ENCODE measurements at regions not wholly inside any gene's neighbourhood (a gene's known extent, or its start where the extent isn't known, plus 50 kb on each side); places are given as distances from the start of the nearest gene placed in this dataset.

DNA sequence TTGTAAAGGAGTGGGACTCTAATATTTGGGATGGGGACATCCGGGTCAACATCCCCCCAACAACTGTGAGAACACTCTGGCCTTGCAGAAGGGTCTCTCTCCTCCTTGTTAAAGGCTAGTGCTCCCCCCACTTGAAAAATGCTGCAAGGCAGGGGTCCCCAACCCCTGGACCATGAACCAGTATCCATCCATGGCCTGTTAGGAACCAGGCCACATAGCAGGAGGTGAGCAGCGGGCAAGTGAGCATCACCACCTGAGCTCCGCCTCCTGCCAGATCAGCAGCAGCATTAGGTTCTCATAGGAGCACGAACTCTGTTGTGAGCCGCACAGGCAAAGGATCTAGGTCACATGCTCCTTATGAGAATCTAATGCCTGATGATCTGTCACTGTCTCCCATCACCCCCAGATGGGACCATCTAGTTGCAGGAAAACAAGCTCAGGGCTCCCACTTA, 243.9 kb upstream of the ID2 start:
- no peaks in the 10 kb centered on the region for H3K9me1 ChIP-seq (ENCODE audit: control insufficient read depth, insufficient read depth, low read length)
- H3K9me3 ChIP-seq (replicated peaks; ENCODE audit: control insufficient read depth, insufficient read depth, low read depth, low read length): no peaks in the 10 kb centered on the region
- ATAC-seq (no peak), FAIRE-seq (no peak), DNase-seq (ENCODE audit: extremely low read depth in 1 of 4, low spot score in 3 of 4) (no peak)
- H3K36me3 ChIP-seq (ENCODE audit: control insufficient read depth, insufficient read depth, low read length): no peaks in the 10 kb centered on the region
- 2% methylated on average over 5 of the region's 5 CpGs for WGBS (ENCODE audit: insufficient coverage, low coverage, missing lambda C conversion rate)
- TF ChIP-seq BCOR (IDR thresholded peaks at IDR 0.05) (no peak), KDM4B (IDR thresholded peaks at IDR 0.05; ENCODE audit: borderline replicate concordance in 2 of 2, low read depth in 1 of 2) (no peak), IRF1 (CRISPR knock-in tag; IDR thresholded peaks at IDR 0.05; ENCODE audit: borderline replicate concordance) (no peak)
- TF ChIP-seq, protein P1, sequence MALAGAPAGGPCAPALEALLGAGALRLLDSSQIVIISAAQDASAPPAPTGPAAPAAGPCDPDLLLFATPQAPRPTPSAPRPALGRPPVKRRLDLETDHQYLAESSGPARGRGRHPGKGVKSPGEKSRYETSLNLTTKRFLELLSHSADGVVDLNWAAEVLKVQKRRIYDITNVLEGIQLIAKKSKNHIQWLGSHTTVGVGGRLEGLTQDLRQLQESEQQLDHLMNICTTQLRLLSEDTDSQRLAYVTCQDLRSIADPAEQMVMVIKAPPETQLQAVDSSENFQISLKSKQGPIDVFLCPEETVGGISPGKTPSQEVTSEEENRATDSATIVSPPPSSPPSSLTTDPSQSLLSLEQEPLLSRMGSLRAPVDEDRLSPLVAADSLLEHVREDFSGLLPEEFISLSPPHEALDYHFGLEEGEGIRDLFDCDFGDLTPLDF (CRISPR knock-in tag; IDR thresholded peaks at IDR 0.05): no peak
- TF ChIP-seq, protein P2, sequence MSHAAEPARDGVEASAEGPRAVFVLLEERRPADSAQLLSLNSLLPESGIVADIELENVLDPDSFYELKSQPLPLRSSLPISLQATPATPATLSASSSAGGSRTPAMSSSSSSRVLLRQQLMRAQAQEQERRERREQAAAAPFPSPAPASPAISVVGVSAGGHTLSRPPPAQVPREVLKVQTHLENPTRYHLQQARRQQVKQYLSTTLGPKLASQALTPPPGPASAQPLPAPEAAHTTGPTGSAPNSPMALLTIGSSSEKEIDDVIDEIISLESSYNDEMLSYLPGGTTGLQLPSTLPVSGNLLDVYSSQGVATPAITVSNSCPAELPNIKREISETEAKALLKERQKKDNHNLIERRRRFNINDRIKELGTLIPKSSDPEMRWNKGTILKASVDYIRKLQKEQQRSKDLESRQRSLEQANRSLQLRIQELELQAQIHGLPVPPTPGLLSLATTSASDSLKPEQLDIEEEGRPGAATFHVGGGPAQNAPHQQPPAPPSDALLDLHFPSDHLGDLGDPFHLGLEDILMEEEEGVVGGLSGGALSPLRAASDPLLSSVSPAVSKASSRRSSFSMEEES (CRISPR knock-in tag; IDR thresholded peaks at IDR 0.05): no peak
- no peak overlapping the region for H3K4me2 ChIP-seq (ENCODE audit: insufficient read depth, low read length)
- no peaks in the 10 kb centered on the region for H4K20me1 ChIP-seq (replicated peaks; ENCODE audit: control insufficient read depth, insufficient read depth, low read length)
- no peak overlapping the region for H2AFZ ChIP-seq (ENCODE audit: low read depth, low read length)
- no peak overlapping the region for H3K9ac ChIP-seq (ENCODE audit: insufficient read depth in 1 of 2, low read depth in 2 of 2, low read length in 2 of 2)
- peaks cover 13 to 33% of the 10 kb centered on the region in 2 experiments; a peak in 4 of 5 replicates for H3K27me3 ChIP-seq (ENCODE audit: control insufficient read depth in 2 of 2, insufficient read depth in 2 of 2, low read length in 2 of 2)
- H3K4me1 ChIP-seq (replicated peaks in 1 of 2; ENCODE audit: control insufficient read depth in 2 of 2, insufficient read depth in 2 of 2, low read length in 2 of 2): no peaks in the 10 kb centered on the region
- H3K4me3 ChIP-seq: no peak overlapping the region
- BruUV-seq (replicated peaks): no TSS peak
- in situ Hi-C loops (cut with MboI): no loop called here
- ChIA-PET POLR2A (no interaction called here), CTCF (ENCODE audit: low intra/inter-chr PET ratio) (no interaction called here)
- intact Hi-C loops (cut with micrococcal nuclease): no loop called here
- no peaks in the 10 kb centered on the region for H3K79me2 ChIP-seq (ENCODE audit: control insufficient read depth, insufficient read depth, low read length)
- H3K27ac ChIP-seq (ENCODE audit: extremely low read depth, low read depth, low read length): no peak overlapping the region

Data from K562 (cell line).